ENCODE measurements at regions not wholly inside any gene's neighbourhood (a gene's known extent, or its start where the extent isn't known, plus 50 kb on each side); places are given as distances from the start of the nearest gene placed in this dataset.

DNA sequence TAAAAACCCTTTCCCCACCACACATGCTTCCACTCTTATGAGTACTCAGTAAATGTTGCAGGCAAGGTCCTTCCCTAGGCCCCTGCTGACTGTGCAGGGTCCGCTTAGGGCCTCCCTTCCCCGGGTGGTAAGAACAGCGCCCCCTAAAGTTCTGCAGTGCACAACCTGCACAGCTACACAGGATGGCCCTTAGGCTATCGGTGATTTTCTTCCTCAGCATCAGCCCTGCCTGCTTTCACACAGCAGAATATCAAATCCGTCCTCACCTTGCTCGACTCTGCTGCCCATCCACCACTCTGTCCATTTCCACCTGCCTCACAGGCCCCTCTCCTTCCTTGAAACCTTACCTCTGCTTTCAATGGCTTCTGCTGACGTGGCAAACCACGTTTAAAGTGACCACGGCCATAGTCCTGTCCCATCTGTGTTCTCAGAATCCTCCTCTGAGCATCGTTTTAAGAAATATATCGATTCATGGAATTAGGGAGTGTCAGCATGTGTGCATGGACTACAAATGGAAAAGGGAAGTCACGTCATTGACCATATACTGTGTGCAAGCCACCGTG, 51.4 kb upstream of the TMEM132E start:
- no peaks in the 10 kb centered on the region for H3K27me3 ChIP-seq (ENCODE audit: control insufficient read depth, insufficient read depth, low read length)
- H3K4me3 ChIP-seq (ENCODE audit: low read length in 3 of 3), result no peak overlapping the region
- no peak overlapping the region for H3K9ac ChIP-seq (ENCODE audit: low read length in 3 of 3)
- H3K27ac ChIP-seq (ENCODE audit: low read depth in 2 of 2, low read length in 2 of 2), result no peak overlapping the region
- TF ChIP-seq, protein P1, sequence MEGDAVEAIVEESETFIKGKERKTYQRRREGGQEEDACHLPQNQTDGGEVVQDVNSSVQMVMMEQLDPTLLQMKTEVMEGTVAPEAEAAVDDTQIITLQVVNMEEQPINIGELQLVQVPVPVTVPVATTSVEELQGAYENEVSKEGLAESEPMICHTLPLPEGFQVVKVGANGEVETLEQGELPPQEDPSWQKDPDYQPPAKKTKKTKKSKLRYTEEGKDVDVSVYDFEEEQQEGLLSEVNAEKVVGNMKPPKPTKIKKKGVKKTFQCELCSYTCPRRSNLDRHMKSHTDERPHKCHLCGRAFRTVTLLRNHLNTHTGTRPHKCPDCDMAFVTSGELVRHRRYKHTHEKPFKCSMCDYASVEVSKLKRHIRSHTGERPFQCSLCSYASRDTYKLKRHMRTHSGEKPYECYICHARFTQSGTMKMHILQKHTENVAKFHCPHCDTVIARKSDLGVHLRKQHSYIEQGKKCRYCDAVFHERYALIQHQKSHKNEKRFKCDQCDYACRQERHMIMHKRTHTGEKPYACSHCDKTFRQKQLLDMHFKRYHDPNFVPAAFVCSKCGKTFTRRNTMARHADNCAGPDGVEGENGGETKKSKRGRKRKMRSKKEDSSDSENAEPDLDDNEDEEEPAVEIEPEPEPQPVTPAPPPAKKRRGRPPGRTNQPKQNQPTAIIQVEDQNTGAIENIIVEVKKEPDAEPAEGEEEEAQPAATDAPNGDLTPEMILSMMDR (IDR thresholded peaks at IDR 0.05; ENCODE audit: borderline replicate concordance, extremely low read depth, insufficient read depth), result no peak
- no peaks in the 10 kb centered on the region for H3K9me3 ChIP-seq (ENCODE audit: control insufficient read depth in 2 of 3, insufficient read depth in 1 of 3, low read length in 3 of 3)
- H3K4me1 ChIP-seq (ENCODE audit: control insufficient read depth in 2 of 3, insufficient read depth in 2 of 3, low read depth in 1 of 3, low read length in 3 of 3), result peaks cover 0 to 28% (median 5%) of the 10 kb centered on the region in 3 donors
- FAIRE-seq, result no peak
- intact Hi-C loops (cut with DNase I), result no loop called here
- DNase-seq, result no peak
- no peaks in the 10 kb centered on the region for H3K36me3 ChIP-seq (ENCODE audit: control insufficient read depth in 2 of 3, insufficient read depth in 3 of 3, low read length in 3 of 3)

DNA sequence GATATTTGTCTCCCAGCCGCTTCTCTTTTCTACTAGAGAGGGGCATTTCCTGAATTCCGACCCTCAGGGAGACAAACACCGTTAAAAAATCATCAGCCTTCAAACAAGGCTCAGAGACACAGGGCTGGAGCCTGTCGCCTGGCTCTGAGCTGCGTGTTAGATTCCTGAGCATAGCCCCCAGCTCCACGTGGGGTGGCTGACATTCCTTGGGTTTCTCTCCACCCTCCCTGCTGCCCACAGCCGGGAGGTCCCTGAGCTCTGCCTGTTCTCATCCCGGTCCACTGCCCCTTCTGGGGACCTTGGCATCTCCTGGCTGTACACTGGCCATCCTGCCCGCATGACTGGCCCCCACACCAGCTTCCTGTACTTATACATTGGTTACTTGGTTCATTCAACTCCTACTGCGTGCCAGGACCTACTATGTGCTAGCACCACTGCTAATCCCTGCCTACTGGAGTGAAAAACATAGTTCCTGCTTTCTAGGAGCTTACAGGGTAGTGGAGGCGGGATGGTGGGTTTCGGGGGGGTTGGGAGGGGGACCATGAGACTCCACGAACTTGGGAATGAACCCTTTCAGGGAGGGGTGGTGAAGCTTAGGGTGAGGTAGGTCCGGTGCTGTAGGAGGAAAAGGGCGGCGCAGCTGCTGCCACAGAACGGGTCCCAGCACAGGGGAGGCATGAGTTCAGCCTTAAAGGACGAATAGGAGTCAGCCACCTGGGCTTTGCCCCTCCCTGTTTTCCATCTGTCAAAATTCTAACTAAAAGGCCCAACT, 52.1 kb upstream of the TMEM132E start:
- peaks cover 0 to 21% (median 3%) of the 10 kb centered on the region in 3 donors for H3K4me1 ChIP-seq (ENCODE audit: control insufficient read depth in 2 of 3, insufficient read depth in 2 of 3, low read depth in 1 of 3, low read length in 3 of 3)
- no peak overlapping the region for H3K9ac ChIP-seq (ENCODE audit: low read length in 3 of 3)
- H3K27ac ChIP-seq (ENCODE audit: low read depth in 2 of 2, low read length in 2 of 2), result no peak overlapping the region
- H3K27me3 ChIP-seq (ENCODE audit: control insufficient read depth, insufficient read depth, low read length), result no peaks in the 10 kb centered on the region
- H3K9me3 ChIP-seq (ENCODE audit: control insufficient read depth in 2 of 3, insufficient read depth in 1 of 3, low read length in 3 of 3), result no peaks in the 10 kb centered on the region
- H3K36me3 ChIP-seq (ENCODE audit: control insufficient read depth in 2 of 3, insufficient read depth in 3 of 3, low read length in 3 of 3), result no peaks in the 10 kb centered on the region
- DNase-seq, result peak in 2 of 5 donors; percentile 5 to 13
- no peak for FAIRE-seq
- H3K4me3 ChIP-seq (ENCODE audit: low read length in 3 of 3), result no peak overlapping the region
- intact Hi-C loops (cut with DNase I), result no loop called here
- TF ChIP-seq, protein P1 (IDR thresholded peaks at IDR 0.05; ENCODE audit: borderline replicate concordance, extremely low read depth, insufficient read depth), result no peak

DNA sequence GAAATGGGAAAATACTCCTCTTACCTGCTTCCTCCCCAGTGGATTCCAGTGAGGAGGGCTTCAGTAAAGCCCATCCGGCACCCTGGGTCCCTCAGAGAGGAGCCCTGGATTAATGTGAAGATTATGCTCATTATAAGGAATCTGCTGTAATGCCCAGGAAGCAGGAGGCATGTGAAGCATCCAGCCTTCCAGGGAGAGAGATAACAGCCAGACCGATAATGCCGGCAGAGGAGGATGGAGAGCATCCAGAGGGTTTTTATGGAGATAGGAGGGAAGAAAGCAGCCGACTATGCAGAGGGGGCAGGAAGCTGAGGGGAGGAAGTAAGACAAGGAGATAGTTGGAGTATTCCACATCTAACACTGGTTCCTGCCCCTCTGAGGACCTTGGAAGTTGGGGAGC, 53.7 kb upstream of the TMEM132E start:
- Histone ChIP-seq H3K4me3 (ENCODE audit: low read length in 3 of 3) (no peak overlapping the region), H3K27ac (ENCODE audit: low read depth in 2 of 2, low read length in 2 of 2) (no peak overlapping the region), H3K4me1 (ENCODE audit: control insufficient read depth in 2 of 3, insufficient read depth in 2 of 3, low read depth in 1 of 3, low read length in 3 of 3) (peaks cover 0 to 6% (median 0%) of the 10 kb centered on the region in 3 donors), H3K9me3 (ENCODE audit: control insufficient read depth in 2 of 3, insufficient read depth in 1 of 3, low read length in 3 of 3) (no peaks in the 10 kb centered on the region), H3K9ac (ENCODE audit: low read length in 3 of 3) (no peak overlapping the region), H3K36me3 (ENCODE audit: control insufficient read depth in 2 of 3, insufficient read depth in 3 of 3, low read length in 3 of 3) (no peaks in the 10 kb centered on the region), H3K27me3 (ENCODE audit: control insufficient read depth, insufficient read depth, low read length) (no peaks in the 10 kb centered on the region)
- FAIRE-seq (no peak), DNase-seq (no peak)
- TF ChIP-seq, protein P1 (IDR thresholded peaks at IDR 0.05; ENCODE audit: borderline replicate concordance, extremely low read depth, insufficient read depth), result no peak
- intact Hi-C loops (cut with DNase I), result no loop called here
